WTC11 (cell line): ENCODE measurements at regions not wholly inside any gene's neighbourhood (a gene's known extent, or its start where the extent isn't known, plus 50 kb on each side); places are given as distances from the start of the nearest gene placed in this dataset.

Experiments
- ATAC-seq: fragments of 200-7000 bp; cut with Tn5 transposase; 2 replicates; pipeline ENCODE4 v1.10.0; 2021; ENCODE audit warnings: mild to moderate bottlenecking, moderate library complexity
- CTCF ChIA-PET: fragments of 300-600 bp; sonication (Branson Sonifier 250); formaldehyde crosslinking; loops from one replicate; lab custom pipeline; 2021; ENCODE audit warnings: antibody characterized with exemption; lab: Charles Lee
- POLR2A ChIA-PET: fragments of 350-600 bp; sonication (Branson Sonifier 250); formaldehyde crosslinking; loops from one replicate; lab custom pipeline; 2021; ENCODE audit warnings: antibody characterized with exemption; lab: Charles Lee
- DNase-seq: peaks from one replicate; pipeline ENCODE4 v3.0.0; 2021; ENCODE audit warnings: low spot score
- H3K27ac Mint-ChIP-seq: 2 replicates; pipeline ENCODE4 v1.8.0; 2021; ENCODE audit warnings: mixed read lengths
- H3K27me3 Mint-ChIP-seq: 2 replicates; pipeline ENCODE4 v1.8.0; 2021; ENCODE audit warnings: low read depth, mild to moderate bottlenecking, moderate library complexity, mixed read lengths
- H3K36me3 Mint-ChIP-seq: 2 replicates; pipeline ENCODE4 v1.8.0; 2021; ENCODE audit warnings: mixed read lengths
- H3K4me1 Mint-ChIP-seq: 2 replicates; pipeline ENCODE4 v1.8.0; 2022; ENCODE audit warnings: mixed read lengths
- H3K4me3 Mint-ChIP-seq: 2 replicates; pipeline ENCODE4 v1.8.0; 2021; ENCODE audit warnings: mild to moderate bottlenecking, moderate library complexity, mixed read lengths
- H3K9me3 Mint-ChIP-seq: 2 replicates; pipeline ENCODE4 v1.8.0; 2021; ENCODE audit warnings: mixed read lengths
- CREB1 ChIP-seq: sonication (generic); formaldehyde crosslinking; IDR thresholded peaks from 2 replicates; pipeline ENCODE4 v1.8.0; 2023; ENCODE audit warnings: mild to moderate bottlenecking, missing genetic modification reagents
- EMX1 ChIP-seq: fragments of 250-450 bp; sonication (Bioruptor Pico); IDR thresholded peaks from 2 replicates; pipeline ENCODE4 v1.8.0; 2021; ENCODE audit warnings: mild to moderate bottlenecking
- ESRRA ChIP-seq: sonication (generic); formaldehyde crosslinking; IDR thresholded peaks from 2 replicates; pipeline ENCODE4 v1.8.1; 2022; ENCODE audit warnings: mild to moderate bottlenecking, missing genetic modification reagents, borderline replicate concordance
- ETV6 ChIP-seq: sonication (generic); formaldehyde crosslinking; IDR thresholded peaks from 2 replicates; pipeline ENCODE4 v1.8.1; 2022; ENCODE audit warnings: mild to moderate bottlenecking, missing genetic modification reagents
- FOXK1 ChIP-seq: sonication (generic); formaldehyde crosslinking; IDR thresholded peaks from 2 replicates; pipeline ENCODE4 v1.8.0; 2022; ENCODE audit warnings: mild to moderate bottlenecking, moderate library complexity, missing genetic modification reagents
- FOXP1 ChIP-seq: sonication (generic); formaldehyde crosslinking; IDR thresholded peaks from 2 replicates; pipeline ENCODE4 v1.8.0; 2022; ENCODE audit warnings: missing genetic modification reagents, mild to moderate bottlenecking, moderate library complexity, borderline replicate concordance
- HMGXB4 ChIP-seq: sonication (generic); formaldehyde crosslinking; IDR thresholded peaks from 2 replicates; pipeline ENCODE4 v1.8.1; 2023; ENCODE audit warnings: mild to moderate bottlenecking, moderate library complexity, missing genetic modification reagents
- KAT7 ChIP-seq: sonication (generic); formaldehyde crosslinking; IDR thresholded peaks from 2 replicates; pipeline ENCODE4 v1.8.1; 2023; ENCODE audit warnings: missing genetic modification reagents, mild to moderate bottlenecking, borderline replicate concordance
- MLX ChIP-seq: sonication (generic); formaldehyde crosslinking; IDR thresholded peaks from 2 replicates; pipeline ENCODE4 v1.8.1; 2023; ENCODE audit warnings: mild to moderate bottlenecking, missing genetic modification reagents, moderate library complexity
- MXD4 ChIP-seq: fragments of 250-450 bp; sonication (Bioruptor Pico); IDR thresholded peaks from 2 replicates; pipeline ENCODE4 v1.8.0; 2021; ENCODE audit warnings: mild to moderate bottlenecking, moderate library complexity, borderline replicate concordance
- MYBL2 ChIP-seq: sonication (generic); formaldehyde crosslinking; IDR thresholded peaks from 2 replicates; pipeline ENCODE4 v1.8.1; 2023; ENCODE audit warnings: mild to moderate bottlenecking, moderate library complexity, missing genetic modification reagents
- NR1H2 ChIP-seq: sonication (generic); formaldehyde crosslinking; IDR thresholded peaks from 2 replicates; pipeline ENCODE4 v1.9.0; 2021; ENCODE audit warnings: mild to moderate bottlenecking, moderate library complexity, missing genetic modification reagents
- SMAD4 ChIP-seq: sonication (generic); formaldehyde crosslinking; IDR thresholded peaks from 2 replicates; pipeline ENCODE4 v1.8.0; 2022; ENCODE audit warnings: mild to moderate bottlenecking, missing genetic modification reagents
- ZNF138 ChIP-seq: sonication (generic); formaldehyde crosslinking; conservative IDR thresholded peaks from 2 replicates; pipeline ENCODE4 v1.8.1; 2022; ENCODE audit warnings: mild to moderate bottlenecking, moderate library complexity, missing genetic modification reagents
- ZNF263 ChIP-seq: sonication (generic); formaldehyde crosslinking; IDR thresholded peaks from 2 replicates; pipeline ENCODE4 v1.8.1; 2022; ENCODE audit warnings: low read depth, mild to moderate bottlenecking, moderate library complexity, missing genetic modification reagents
- ZNF396 ChIP-seq: fragments of 250-450 bp; sonication (Bioruptor Pico); IDR thresholded peaks from 2 replicates; pipeline ENCODE4 v1.8.0; 2021; ENCODE audit warnings: mild to moderate bottlenecking, moderate library complexity, borderline replicate concordance
- ZNF416 ChIP-seq: fragments of 250-450 bp; sonication (Bioruptor Pico); IDR thresholded peaks from 2 replicates; pipeline ENCODE4 v1.9.0; 2021; ENCODE audit warnings: mild to moderate bottlenecking, inconsistent platforms
- ZNF512 ChIP-seq: sonication (generic); formaldehyde crosslinking; IDR thresholded peaks from 2 replicates; pipeline ENCODE4 v1.8.1; 2022; ENCODE audit warnings: missing genetic modification reagents, borderline replicate concordance
- ZSCAN18 ChIP-seq: fragments of 250-450 bp; sonication (Bioruptor Pico); IDR thresholded peaks from 2 replicates; pipeline ENCODE4 v2.1.2; 2022; ENCODE audit warnings: mild to moderate bottlenecking, moderate library complexity
- TF ChIP-seq, protein P1 (sequence below): fragments of 250-450 bp; sonication (Bioruptor Pico); IDR thresholded peaks from 2 replicates; pipeline ENCODE4 v1.9.0; 2021; ENCODE audit warnings: mild to moderate bottlenecking, borderline replicate concordance
- TF ChIP-seq, protein P2 (sequence below): sonication (generic); formaldehyde crosslinking; IDR thresholded peaks from 2 replicates; pipeline ENCODE4 v1.8.0; 2023; ENCODE audit warnings: missing genetic modification reagents, mild to moderate bottlenecking, borderline replicate concordance

- Mint-ChIP-seq H3K9me3 (peaks cover 8% of the 10 kb centered on the region; the same call in 1 of the 2 replicates), H3K4me1 (0 out of 2 replicates have a peak, but pooled peaks cover 2% of the 10 kb centered on the region), H3K4me3 (no peak overlapping the region), H3K27ac (no peak overlapping the region), H3K36me3 (no peaks in the 10 kb centered on the region), H3K27me3 (no peaks in the 10 kb centered on the region)
- CTCF ChIA-PET = no interaction called here
- no peak for DNase-seq
- TF ChIP-seq EMX1 (CRISPR knock-in tag) (no peak), MYBL2 (CRISPR knock-in tag) (no peak), ETV6 (CRISPR knock-in tag) (no peak), MXD4 (CRISPR knock-in tag) (no peak), ZNF416 (CRISPR knock-in tag) (no peak), MLX (CRISPR knock-in tag) (no peak)
- no peak for ATAC-seq
- POLR2A ChIA-PET = no interaction called here
Observed at GRCh38 chr12:33265900-33266299, 173.7 kb downstream of the SYT10 start.

DNA sequence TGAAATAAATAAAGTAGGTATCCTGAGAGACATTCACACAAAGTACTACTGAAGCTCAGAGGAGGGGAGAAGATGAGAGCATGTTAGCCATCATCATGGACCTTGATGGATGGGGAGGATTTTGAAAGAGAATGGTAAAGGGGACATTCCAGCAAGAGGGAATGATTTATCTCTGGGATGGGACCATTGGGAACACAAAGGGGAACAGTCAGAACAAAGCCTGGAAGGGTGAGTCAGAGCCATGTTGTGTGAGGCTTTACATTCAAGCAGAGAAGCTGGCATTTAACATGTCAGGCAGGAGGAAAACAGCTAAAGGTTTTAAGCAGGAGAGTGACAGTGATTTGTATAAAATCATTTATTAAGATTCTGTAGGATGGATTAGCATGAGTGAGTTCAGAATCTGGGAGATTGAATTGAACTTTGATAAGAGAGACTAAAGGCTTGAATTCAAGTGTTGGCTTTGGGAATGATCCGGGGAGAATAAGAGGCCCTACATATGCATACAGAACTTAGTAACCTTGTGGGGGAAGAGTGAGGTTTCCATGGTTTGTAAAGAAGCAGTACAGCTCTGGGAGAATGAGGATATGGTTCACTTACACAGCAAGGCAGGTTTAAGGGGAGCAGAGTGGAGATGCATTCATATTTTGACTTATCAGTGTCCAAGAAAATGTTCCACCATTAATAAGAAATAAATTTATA, 174.4 kb downstream of the SYT10 start:
- POLR2A ChIA-PET = no interaction called here
- CTCF ChIA-PET = no interaction called here
- no peak overlapping the region for H3K4me3 Mint-ChIP-seq
- H3K27ac Mint-ChIP-seq = no peak overlapping the region
- DNase-seq (no peak), ATAC-seq (no peak)
- H3K27me3 Mint-ChIP-seq = no peaks in the 10 kb centered on the region
- H3K36me3 Mint-ChIP-seq = no peaks in the 10 kb centered on the region
- H3K9me3 Mint-ChIP-seq = peaks cover 13% of the 10 kb centered on the region
- 0 out of 2 replicates have a peak, but pooled peaks cover 2% of the 10 kb centered on the region for H3K4me1 Mint-ChIP-seq
- TF ChIP-seq KAT7 (CRISPR knock-in tag) (no peak), ZNF138 (no peak), SMAD4 (CRISPR knock-in tag) (no peak), ZSCAN18 (CRISPR knock-in tag) (no peak), CREB1 (CRISPR knock-in tag) (no peak), ZNF396 (CRISPR knock-in tag) (no peak), ZNF263 (no peak), FOXP1 (CRISPR knock-in tag) (no peak), ZNF512 (CRISPR knock-in tag) (no peak), ESRRA (CRISPR knock-in tag) (no peak), NR1H2 (CRISPR knock-in tag) (no peak), FOXK1 (CRISPR knock-in tag) (no peak), HMGXB4 (CRISPR knock-in tag) (no peak)
- TF ChIP-seq, protein P1, sequence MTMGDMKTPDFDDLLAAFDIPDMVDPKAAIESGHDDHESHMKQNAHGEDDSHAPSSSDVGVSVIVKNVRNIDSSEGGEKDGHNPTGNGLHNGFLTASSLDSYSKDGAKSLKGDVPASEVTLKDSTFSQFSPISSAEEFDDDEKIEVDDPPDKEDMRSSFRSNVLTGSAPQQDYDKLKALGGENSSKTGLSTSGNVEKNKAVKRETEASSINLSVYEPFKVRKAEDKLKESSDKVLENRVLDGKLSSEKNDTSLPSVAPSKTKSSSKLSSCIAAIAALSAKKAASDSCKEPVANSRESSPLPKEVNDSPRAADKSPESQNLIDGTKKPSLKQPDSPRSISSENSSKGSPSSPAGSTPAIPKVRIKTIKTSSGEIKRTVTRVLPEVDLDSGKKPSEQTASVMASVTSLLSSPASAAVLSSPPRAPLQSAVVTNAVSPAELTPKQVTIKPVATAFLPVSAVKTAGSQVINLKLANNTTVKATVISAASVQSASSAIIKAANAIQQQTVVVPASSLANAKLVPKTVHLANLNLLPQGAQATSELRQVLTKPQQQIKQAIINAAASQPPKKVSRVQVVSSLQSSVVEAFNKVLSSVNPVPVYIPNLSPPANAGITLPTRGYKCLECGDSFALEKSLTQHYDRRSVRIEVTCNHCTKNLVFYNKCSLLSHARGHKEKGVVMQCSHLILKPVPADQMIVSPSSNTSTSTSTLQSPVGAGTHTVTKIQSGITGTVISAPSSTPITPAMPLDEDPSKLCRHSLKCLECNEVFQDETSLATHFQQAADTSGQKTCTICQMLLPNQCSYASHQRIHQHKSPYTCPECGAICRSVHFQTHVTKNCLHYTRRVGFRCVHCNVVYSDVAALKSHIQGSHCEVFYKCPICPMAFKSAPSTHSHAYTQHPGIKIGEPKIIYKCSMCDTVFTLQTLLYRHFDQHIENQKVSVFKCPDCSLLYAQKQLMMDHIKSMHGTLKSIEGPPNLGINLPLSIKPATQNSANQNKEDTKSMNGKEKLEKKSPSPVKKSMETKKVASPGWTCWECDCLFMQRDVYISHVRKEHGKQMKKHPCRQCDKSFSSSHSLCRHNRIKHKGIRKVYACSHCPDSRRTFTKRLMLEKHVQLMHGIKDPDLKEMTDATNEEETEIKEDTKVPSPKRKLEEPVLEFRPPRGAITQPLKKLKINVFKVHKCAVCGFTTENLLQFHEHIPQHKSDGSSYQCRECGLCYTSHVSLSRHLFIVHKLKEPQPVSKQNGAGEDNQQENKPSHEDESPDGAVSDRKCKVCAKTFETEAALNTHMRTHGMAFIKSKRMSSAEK = no peak
- TF ChIP-seq, protein P2, sequence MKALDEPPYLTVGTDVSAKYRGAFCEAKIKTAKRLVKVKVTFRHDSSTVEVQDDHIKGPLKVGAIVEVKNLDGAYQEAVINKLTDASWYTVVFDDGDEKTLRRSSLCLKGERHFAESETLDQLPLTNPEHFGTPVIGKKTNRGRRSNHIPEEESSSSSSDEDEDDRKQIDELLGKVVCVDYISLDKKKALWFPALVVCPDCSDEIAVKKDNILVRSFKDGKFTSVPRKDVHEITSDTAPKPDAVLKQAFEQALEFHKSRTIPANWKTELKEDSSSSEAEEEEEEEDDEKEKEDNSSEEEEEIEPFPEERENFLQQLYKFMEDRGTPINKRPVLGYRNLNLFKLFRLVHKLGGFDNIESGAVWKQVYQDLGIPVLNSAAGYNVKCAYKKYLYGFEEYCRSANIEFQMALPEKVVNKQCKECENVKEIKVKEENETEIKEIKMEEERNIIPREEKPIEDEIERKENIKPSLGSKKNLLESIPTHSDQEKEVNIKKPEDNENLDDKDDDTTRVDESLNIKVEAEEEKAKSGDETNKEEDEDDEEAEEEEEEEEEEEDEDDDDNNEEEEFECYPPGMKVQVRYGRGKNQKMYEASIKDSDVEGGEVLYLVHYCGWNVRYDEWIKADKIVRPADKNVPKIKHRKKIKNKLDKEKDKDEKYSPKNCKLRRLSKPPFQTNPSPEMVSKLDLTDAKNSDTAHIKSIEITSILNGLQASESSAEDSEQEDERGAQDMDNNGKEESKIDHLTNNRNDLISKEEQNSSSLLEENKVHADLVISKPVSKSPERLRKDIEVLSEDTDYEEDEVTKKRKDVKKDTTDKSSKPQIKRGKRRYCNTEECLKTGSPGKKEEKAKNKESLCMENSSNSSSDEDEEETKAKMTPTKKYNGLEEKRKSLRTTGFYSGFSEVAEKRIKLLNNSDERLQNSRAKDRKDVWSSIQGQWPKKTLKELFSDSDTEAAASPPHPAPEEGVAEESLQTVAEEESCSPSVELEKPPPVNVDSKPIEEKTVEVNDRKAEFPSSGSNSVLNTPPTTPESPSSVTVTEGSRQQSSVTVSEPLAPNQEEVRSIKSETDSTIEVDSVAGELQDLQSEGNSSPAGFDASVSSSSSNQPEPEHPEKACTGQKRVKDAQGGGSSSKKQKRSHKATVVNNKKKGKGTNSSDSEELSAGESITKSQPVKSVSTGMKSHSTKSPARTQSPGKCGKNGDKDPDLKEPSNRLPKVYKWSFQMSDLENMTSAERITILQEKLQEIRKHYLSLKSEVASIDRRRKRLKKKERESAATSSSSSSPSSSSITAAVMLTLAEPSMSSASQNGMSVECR = no peak
